OCI-LY3 (cell line): ENCODE measurements at regions not wholly inside any gene's neighbourhood (a gene's known extent, or its start where the extent isn't known, plus 50 kb on each side); places are given as distances from the start of the nearest gene placed in this dataset.

ENCODE experiments used
- CTCF ChIP-seq: fragments of 200-600, 300-600 bp; sonication (generic); IDR thresholded peaks from 2 replicates; pipeline ENCODE4 v1.5.1; 2014; ENCODE audit warnings: antibody characterized with exemption, low read length, low read depth
- EZH2phosphoT487 ChIP-seq: fragments of 200-600 bp; shearing (Covaris generic); IDR thresholded peaks from 2 replicates; pipeline ENCODE4 v1.6.1; 2018; ENCODE audit warnings: antibody characterized with exemption, mixed run types, low read depth

GRCh38 chr9:1954238-1954637, 60.9 kb upstream of the SMARCA2 start:
- no peak for TF ChIP-seq CTCF
- TF ChIP-seq EZH2phosphoT487 = no peak
